GM12891 (cell line): ENCODE measurements at regions not wholly inside any gene's neighbourhood (a gene's known extent, or its start where the extent isn't known, plus 50 kb on each side); places are given as distances from the start of the nearest gene placed in this dataset.

Experiments
- POLR2A ChIP-seq: IDR thresholded peaks from 2 replicates; pipeline ENCODE4 v1.6.1; 2011; ENCODE audit warnings: low read depth, low read length, control low read depth
- POLR2AphosphoS5 ChIP-seq: IDR thresholded peaks from 2 replicates; pipeline ENCODE4 v1.6.1; 2011; ENCODE audit warnings: low read depth, low read length, control low read depth

- no peak for TF ChIP-seq POLR2AphosphoS5
- TF ChIP-seq POLR2A = no peak
Measured at GRCh38 chr18:7394050-7394659, 163.3 kb downstream of the LRRC30 start.
